ENCODE measurements at regions not wholly inside any gene's neighbourhood (a gene's known extent, or its start where the extent isn't known, plus 50 kb on each side); places are given as distances from the start of the nearest gene placed in this dataset.
"Not testable (repeated sequence)": the region's sequence is repeated elsewhere in the genome, so short reads cannot be mapped to it uniquely, and the experiment has no call there.

- no peak for DNase-seq
Measured at GRCh38 chr9:29966247-29966646, 2393.0 kb upstream of the C9orf72 start.

- DNase-seq, result no peak
Measured at GRCh38 chr9:29968831-29969230, 2395.6 kb upstream of the C9orf72 start.

GRCh38 chr9:29969408-29969807 is 2396.1 kb upstream of the C9orf72 start:
- DNase-seq, result no peak

GRCh38 chr9:29969856-29970647 is 2396.8 kb upstream of the C9orf72 start:
- DNase-seq, result no peak

GRCh38 chr9:29974197-29974596 is 2400.9 kb upstream of the C9orf72 start:
- DNase-seq, result no peak

- no peak for DNase-seq
Measured at GRCh38 chr9:29976981-29977380, 2403.7 kb upstream of the C9orf72 start.

- DNase-seq, result no peak
Measured at GRCh38 chr9:29981013-29981412, 2403.4 kb upstream of the ACO1 start.

GRCh38 chr9:29999645-30000044 is 2384.8 kb upstream of the ACO1 start:
- DNase-seq, result no peak

GRCh38 chr9:30010691-30011090 is 2373.8 kb upstream of the ACO1 start:
- DNase-seq, result no peak

- no peak for DNase-seq
Measured at GRCh38 chr9:30012622-30013021, 2371.8 kb upstream of the ACO1 start.

GRCh38 chr9:30015073-30015472 is 2369.4 kb upstream of the ACO1 start:
- no peak for DNase-seq

GRCh38 chr9:30020161-30020560 is 2364.3 kb upstream of the ACO1 start:
- no peak for DNase-seq

- no peak for DNase-seq
Measured at GRCh38 chr9:30035761-30036160, 2348.7 kb upstream of the ACO1 start.

- DNase-seq, result no peak
Measured at GRCh38 chr9:30036558-30036957, 2347.9 kb upstream of the ACO1 start.

GRCh38 chr9:30039712-30040111 is 2344.7 kb upstream of the ACO1 start:
- DNase-seq, result no peak

- DNase-seq, result no peak
Measured at GRCh38 chr9:30048396-30048795, 2336.0 kb upstream of the ACO1 start.

- DNase-seq, result no peak
Measured at GRCh38 chr9:30058463-30058862, 2326.0 kb upstream of the ACO1 start.

GRCh38 chr9:30060976-30061375 is 2323.5 kb upstream of the ACO1 start:
- DNase-seq, result no peak

- DNase-seq, result no peak
Measured at GRCh38 chr9:30065888-30066287, 2318.6 kb upstream of the ACO1 start.

GRCh38 chr9:30069236-30069635 is 2315.2 kb upstream of the ACO1 start:
- DNase-seq, result not testable (repeated sequence)

- no peak for DNase-seq
Measured at GRCh38 chr9:30075022-30075421, 2309.4 kb upstream of the ACO1 start.

GRCh38 chr9:30075451-30076199 is 2308.8 kb upstream of the ACO1 start:
- peak; percentile 43 for DNase-seq

- no peak for DNase-seq
Measured at GRCh38 chr9:30078195-30078594, 2306.2 kb upstream of the ACO1 start.

GRCh38 chr9:30089428-30089827 is 2295.0 kb upstream of the ACO1 start:
- no peak for DNase-seq
